Epithelial cell of proximal tubule (primary cell): ENCODE measurements at regions not wholly inside any gene's neighbourhood (a gene's known extent, or its start where the extent isn't known, plus 50 kb on each side); places are given as distances from the start of the nearest gene placed in this dataset.

Experiments
- DNase-seq: peaks from one replicate; pipeline ENCODE4 v3.0.0-alpha.2; 2011; ENCODE audit warnings: low read depth
- H3K4me3 ChIP-seq: 2 replicates; pipeline ENCODE4 v1.5.1; 2011; ENCODE audit warnings: low read depth, mild to moderate bottlenecking, low read length
- TF ChIP-seq, protein P1 (sequence below): conservative IDR thresholded peaks from 2 replicates; pipeline ENCODE4 v1.5.1; 2012; ENCODE audit warnings: low read depth, mild to moderate bottlenecking, low read length

- no peak overlapping the region for H3K4me3 ChIP-seq
- DNase-seq, result no peak
- TF ChIP-seq, protein P1, sequence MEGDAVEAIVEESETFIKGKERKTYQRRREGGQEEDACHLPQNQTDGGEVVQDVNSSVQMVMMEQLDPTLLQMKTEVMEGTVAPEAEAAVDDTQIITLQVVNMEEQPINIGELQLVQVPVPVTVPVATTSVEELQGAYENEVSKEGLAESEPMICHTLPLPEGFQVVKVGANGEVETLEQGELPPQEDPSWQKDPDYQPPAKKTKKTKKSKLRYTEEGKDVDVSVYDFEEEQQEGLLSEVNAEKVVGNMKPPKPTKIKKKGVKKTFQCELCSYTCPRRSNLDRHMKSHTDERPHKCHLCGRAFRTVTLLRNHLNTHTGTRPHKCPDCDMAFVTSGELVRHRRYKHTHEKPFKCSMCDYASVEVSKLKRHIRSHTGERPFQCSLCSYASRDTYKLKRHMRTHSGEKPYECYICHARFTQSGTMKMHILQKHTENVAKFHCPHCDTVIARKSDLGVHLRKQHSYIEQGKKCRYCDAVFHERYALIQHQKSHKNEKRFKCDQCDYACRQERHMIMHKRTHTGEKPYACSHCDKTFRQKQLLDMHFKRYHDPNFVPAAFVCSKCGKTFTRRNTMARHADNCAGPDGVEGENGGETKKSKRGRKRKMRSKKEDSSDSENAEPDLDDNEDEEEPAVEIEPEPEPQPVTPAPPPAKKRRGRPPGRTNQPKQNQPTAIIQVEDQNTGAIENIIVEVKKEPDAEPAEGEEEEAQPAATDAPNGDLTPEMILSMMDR, result no peak
These were observed 188.7 kb downstream of the ETS1 start for GRCh38 chr11:128398517-128399250.

GRCh38 chr11:128397362-128397761 is 190.0 kb downstream of the ETS1 start:
- DNase-seq, result no peak
- no peak overlapping the region for H3K4me3 ChIP-seq
- TF ChIP-seq, protein P1, result no peak

GRCh38 chr11:128394431-128395089 is 192.8 kb downstream of the ETS1 start:
- no peak for DNase-seq
- H3K4me3 ChIP-seq, result no peak overlapping the region
- TF ChIP-seq, protein P1, result no peak

- TF ChIP-seq, protein P1, result no peak
- H3K4me3 ChIP-seq, result no peak overlapping the region
- DNase-seq, result no peak
These were observed 195.1 kb downstream of the ETS1 start for GRCh38 chr11:128392259-128392658.

- DNase-seq, result no peak
- no peak overlapping the region for H3K4me3 ChIP-seq
- TF ChIP-seq, protein P1, result no peak
These were observed 195.5 kb downstream of the ETS1 start for GRCh38 chr11:128391811-128392210.

GRCh38 chr11:128390246-128390645 is 197.1 kb downstream of the ETS1 start:
- H3K4me3 ChIP-seq, result no peak overlapping the region
- TF ChIP-seq, protein P1, result no peak
- no peak for DNase-seq
